ENCODE measurements at regions not wholly inside any gene's neighbourhood (a gene's known extent, or its start where the extent isn't known, plus 50 kb on each side); places are given as distances from the start of the nearest gene placed in this dataset.

DNA sequence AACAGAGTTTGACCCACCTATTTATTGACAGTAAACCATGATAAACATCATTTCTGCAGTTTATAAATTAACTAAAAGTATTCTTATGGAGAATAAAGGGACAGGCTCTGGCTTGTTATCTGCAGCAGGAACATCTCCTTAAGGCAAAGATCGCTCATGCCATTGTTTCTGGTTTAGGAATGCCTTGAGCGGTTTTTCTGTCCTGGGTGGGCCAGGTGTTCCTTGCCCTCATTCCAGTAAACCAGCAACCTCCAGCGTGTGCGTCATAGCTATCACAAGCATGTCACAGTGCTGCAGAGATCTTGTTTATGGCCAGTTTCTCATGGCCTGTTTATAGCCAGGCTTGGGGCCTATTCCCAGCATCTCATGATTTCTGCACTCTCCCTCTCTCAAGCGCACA lies 521.7 kb downstream of the HINT1 start:
- WGBS (ENCODE audit: insufficient coverage), result 100% methylated on average over 4 of the region's 5 CpGs
- no peaks in the 10 kb centered on the region for H3K79me2 ChIP-seq (ENCODE audit: insufficient read depth, low read length)
- intact Hi-C loops (cut with micrococcal nuclease), result no loop called here
- no peak overlapping the region for H3K4me2 ChIP-seq (replicated peaks; ENCODE audit: extremely low read depth, low read length, poor library complexity, severe bottlenecking)
- H3K36me3 ChIP-seq (replicated peaks in 1 of 2; ENCODE audit: control insufficient read depth in 1 of 2, insufficient read depth in 2 of 2, low read length in 2 of 2), result no peaks in the 10 kb centered on the region
- Mint-ChIP-seq H3K9me3 (peaks cover 13 to 32% (median 27%) of the 10 kb centered on the region in 7 donors), H3K4me3 (no peak overlapping the region), H3K36me3 (no peaks in the 10 kb centered on the region), H3K27me3 (ENCODE audit: low read depth in 3 of 3) (no peaks in the 10 kb centered on the region), H3K4me1 (no peaks in the 10 kb centered on the region), H3K27ac (no peak overlapping the region)
- H3K27me3 ChIP-seq (ENCODE audit: control insufficient read depth in 2 of 2, insufficient read depth in 2 of 2, low read length in 2 of 2), result no peaks in the 10 kb centered on the region
- H3K9me3 ChIP-seq (replicated peaks in 1 of 2; ENCODE audit: control insufficient read depth in 1 of 2, insufficient read depth in 1 of 2, low read length in 2 of 2), result peaks cover 18 to 26% of the 10 kb centered on the region in 2 donors
- no peak overlapping the region for H3K9ac ChIP-seq (ENCODE audit: insufficient read depth, low read length, poor library complexity, severe bottlenecking)
- H2AFZ ChIP-seq (ENCODE audit: insufficient read depth, low read depth, low read length, poor library complexity, severe bottlenecking), result no peak overlapping the region
- no peaks in the 10 kb centered on the region for H4K20me1 ChIP-seq (ENCODE audit: insufficient read depth, low read length)
- no peak overlapping the region for H3K4me3 ChIP-seq (replicated peaks in 1 of 3; ENCODE audit: low read depth in 2 of 3, low read length in 3 of 3)
- TF ChIP-seq, protein P1, sequence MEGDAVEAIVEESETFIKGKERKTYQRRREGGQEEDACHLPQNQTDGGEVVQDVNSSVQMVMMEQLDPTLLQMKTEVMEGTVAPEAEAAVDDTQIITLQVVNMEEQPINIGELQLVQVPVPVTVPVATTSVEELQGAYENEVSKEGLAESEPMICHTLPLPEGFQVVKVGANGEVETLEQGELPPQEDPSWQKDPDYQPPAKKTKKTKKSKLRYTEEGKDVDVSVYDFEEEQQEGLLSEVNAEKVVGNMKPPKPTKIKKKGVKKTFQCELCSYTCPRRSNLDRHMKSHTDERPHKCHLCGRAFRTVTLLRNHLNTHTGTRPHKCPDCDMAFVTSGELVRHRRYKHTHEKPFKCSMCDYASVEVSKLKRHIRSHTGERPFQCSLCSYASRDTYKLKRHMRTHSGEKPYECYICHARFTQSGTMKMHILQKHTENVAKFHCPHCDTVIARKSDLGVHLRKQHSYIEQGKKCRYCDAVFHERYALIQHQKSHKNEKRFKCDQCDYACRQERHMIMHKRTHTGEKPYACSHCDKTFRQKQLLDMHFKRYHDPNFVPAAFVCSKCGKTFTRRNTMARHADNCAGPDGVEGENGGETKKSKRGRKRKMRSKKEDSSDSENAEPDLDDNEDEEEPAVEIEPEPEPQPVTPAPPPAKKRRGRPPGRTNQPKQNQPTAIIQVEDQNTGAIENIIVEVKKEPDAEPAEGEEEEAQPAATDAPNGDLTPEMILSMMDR (IDR thresholded peaks at IDR 0.05), result no peak
- no peaks in the 10 kb centered on the region for H3K4me1 ChIP-seq (ENCODE audit: control insufficient read depth in 1 of 2, insufficient read depth in 2 of 2, low read length in 2 of 2)
- no peak overlapping the region for H3K27ac ChIP-seq (ENCODE audit: low read depth in 1 of 2, low read length in 2 of 2)
- DNase-seq, result no peak

DNA sequence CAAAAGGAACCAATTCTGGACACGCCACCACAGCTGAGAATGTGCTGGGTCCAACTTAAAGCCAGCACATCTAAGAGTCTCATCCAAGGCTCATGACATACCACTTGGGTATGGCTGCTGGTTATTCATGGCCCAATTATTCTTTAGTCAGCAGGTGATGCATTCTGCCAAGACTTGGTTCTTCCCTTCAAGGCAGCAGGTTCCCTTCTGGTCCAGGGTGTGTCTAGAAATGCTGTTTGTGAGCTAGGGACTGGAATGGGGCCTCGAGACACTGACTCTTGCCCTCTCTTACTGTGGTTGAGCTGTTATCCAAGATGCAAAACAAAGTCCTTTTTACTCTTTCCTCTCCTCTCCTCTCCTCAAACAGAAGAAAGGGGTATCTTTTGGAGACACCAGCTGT lies 522.6 kb downstream of the HINT1 start:
- Histone ChIP-seq H3K4me2 (replicated peaks; ENCODE audit: extremely low read depth, low read length, poor library complexity, severe bottlenecking) (no peak overlapping the region), H3K79me2 (ENCODE audit: insufficient read depth, low read length) (no peaks in the 10 kb centered on the region), H3K4me1 (ENCODE audit: control insufficient read depth in 1 of 2, insufficient read depth in 2 of 2, low read length in 2 of 2) (no peaks in the 10 kb centered on the region), H3K36me3 (replicated peaks in 1 of 2; ENCODE audit: control insufficient read depth in 1 of 2, insufficient read depth in 2 of 2, low read length in 2 of 2) (no peaks in the 10 kb centered on the region), H3K9me3 (replicated peaks in 1 of 2; ENCODE audit: control insufficient read depth in 1 of 2, insufficient read depth in 1 of 2, low read length in 2 of 2) (peaks cover 18 to 26% of the 10 kb centered on the region in 2 donors), H4K20me1 (ENCODE audit: insufficient read depth, low read length) (no peaks in the 10 kb centered on the region), H3K27me3 (ENCODE audit: control insufficient read depth in 2 of 2, insufficient read depth in 2 of 2, low read length in 2 of 2) (no peaks in the 10 kb centered on the region), H2AFZ (ENCODE audit: insufficient read depth, low read depth, low read length, poor library complexity, severe bottlenecking) (no peak overlapping the region), H3K4me3 (replicated peaks in 1 of 3; ENCODE audit: low read depth in 2 of 3, low read length in 3 of 3) (no peak overlapping the region), H3K9ac (ENCODE audit: insufficient read depth, low read length, poor library complexity, severe bottlenecking) (no peak overlapping the region), H3K27ac (ENCODE audit: low read depth in 1 of 2, low read length in 2 of 2) (no peak overlapping the region)
- Mint-ChIP-seq H3K36me3 (no peaks in the 10 kb centered on the region), H3K27me3 (ENCODE audit: low read depth in 3 of 3) (peaks cover 0 to 3% (median 0%) of the 10 kb centered on the region in 3 donors), H3K4me3 (no peak overlapping the region), H3K9me3 (peaks cover 13 to 36% (median 27%) of the 10 kb centered on the region in 7 donors), H3K27ac (no peak overlapping the region), H3K4me1 (no peaks in the 10 kb centered on the region)
- DNase-seq, result no peak
- WGBS (ENCODE audit: insufficient coverage), result 83% methylated on average over 1 of the region's 2 CpGs
- TF ChIP-seq, protein P1 (IDR thresholded peaks at IDR 0.05), result no peak
- intact Hi-C loops (cut with micrococcal nuclease), result no loop called here
